H1 (cell line): ENCODE measurements at regions not wholly inside any gene's neighbourhood (a gene's known extent, or its start where the extent isn't known, plus 50 kb on each side); places are given as distances from the start of the nearest gene placed in this dataset.

Experiments
- CTCF ChIA-PET: fragments of 300-600 bp; sonication (Branson Sonifier 250); formaldehyde crosslinking; loops from one replicate; lab custom pipeline; 2021; ENCODE audit not compliant: partially characterized antibody; lab: Charles Lee
- POLR2A ChIA-PET: fragments of 300-600 bp; sonication (Branson Sonifier 250); formaldehyde crosslinking; loops from one replicate; lab custom pipeline; 2021; ENCODE audit warnings: inconsistent platforms; ENCODE audit not compliant: partially characterized antibody; lab: Charles Lee
- DNase-seq, 2 experiments: peaks; one replicate each; pipeline versions ENCODE4 v3.0.0 to v3.0.0-alpha.2; 2010 to 2022; ENCODE audit warnings: low spot score in 2 of 2, low read depth in 1 of 2, mixed read lengths in 1 of 2
- FAIRE-seq: peaks from 2 replicates; lab custom pipeline; 2011; peaks lifted over from hg19 to GRCh38; lab: Jason Lieb, UNC
- H2AFZ ChIP-seq: 2 replicates; pipeline ENCODE4 v1.8.1; 2012; ENCODE audit warnings: low read length, inconsistent platforms
- H2AK5ac ChIP-seq: 2 replicates; pipeline ENCODE4 v1.6.1; 2013; ENCODE audit warnings: low read depth, low read length
- H2BK120ac ChIP-seq: replicated peaks from 2 replicates; pipeline ENCODE3; 2013; ENCODE audit warnings: low read depth, low read length, inconsistent platforms
- H2BK12ac ChIP-seq: 2 replicates; pipeline ENCODE4 v1.6.1; 2013; ENCODE audit warnings: low read depth, low read length
- H2BK15ac ChIP-seq: 2 replicates; pipeline ENCODE4 v1.6.1; 2013; ENCODE audit warnings: low read length
- H2BK20ac ChIP-seq: 2 replicates; pipeline ENCODE4 v1.6.1; 2013; ENCODE audit warnings: low read length
- H2BK5ac ChIP-seq: 2 replicates; pipeline ENCODE4 v1.6.1; 2013; ENCODE audit warnings: low read depth, low read length
- H3K14ac ChIP-seq: 2 replicates; pipeline ENCODE4 v1.6.1; 2013; ENCODE audit warnings: inconsistent platforms; ENCODE audit not compliant: insufficient read length
- H3K18ac ChIP-seq: 2 replicates; pipeline ENCODE4 v1.6.1; 2013; ENCODE audit warnings: low read length; ENCODE audit errors: extremely low read depth
- H3K23ac ChIP-seq: 2 replicates; pipeline ENCODE4 v1.6.1; 2013; ENCODE audit warnings: inconsistent platforms; ENCODE audit not compliant: insufficient read length
- H3K23me2 ChIP-seq: 2 replicates; pipeline ENCODE4 v1.6.1; 2013; ENCODE audit warnings: low read depth, low read length
- H3K27ac ChIP-seq: 2 replicates; pipeline ENCODE4 v1.6.1; 2011; ENCODE audit warnings: low read depth, low read length, inconsistent platforms
- H3K27me3 ChIP-seq, 4 experiments: replicated peaks in 1 of 4; 1 replicate in 1 of 4; 2 replicates in 3 of 4; pipeline versions ENCODE4 v1.6.1 to v1.8.1; 2011 to 2013; ENCODE audit warnings: low read length in 3 of 4, mild to moderate bottlenecking in 3 of 4, inconsistent platforms in 2 of 4, mixed read lengths in 2 of 4, moderate library complexity in 1 of 4; ENCODE audit not compliant: control insufficient read depth in 3 of 4, insufficient read depth in 3 of 4; ENCODE audit errors: extremely low read depth in 1 of 4
- H3K36me3 ChIP-seq, 4 experiments: 2 replicates each; pipeline versions ENCODE4 v1.6.1 to v1.8.1; 2011 to 2013; ENCODE audit warnings: mild to moderate bottlenecking in 4 of 4, low read length in 3 of 4, moderate library complexity in 2 of 4, control low read depth in 1 of 4, inconsistent platforms in 1 of 4; ENCODE audit not compliant: insufficient read depth in 4 of 4, control insufficient read depth in 2 of 4
- H3K4ac ChIP-seq: replicated peaks from 2 replicates; pipeline ENCODE3; 2013; ENCODE audit warnings: low read length, low read depth, mixed read lengths, inconsistent platforms; ENCODE audit not compliant: insufficient read length
- H3K4me1 ChIP-seq, 4 experiments: replicated peaks in 1 of 4; 1 replicate in 1 of 4; 2 replicates in 3 of 4; pipeline versions ENCODE4 v1.6.1 to v1.8.1; 2011 to 2013; ENCODE audit warnings: low read length in 3 of 4, inconsistent platforms in 2 of 4, mixed read lengths in 1 of 4; ENCODE audit not compliant: insufficient read depth in 4 of 4, control insufficient read depth in 3 of 4
- H3K4me2 ChIP-seq, 2 experiments: 2 replicates each; pipeline versions ENCODE4 v1.6.1 to v1.8.1; 2011 to 2013; ENCODE audit warnings: low read depth in 2 of 2, low read length in 2 of 2, control low read depth in 1 of 2, inconsistent platforms in 1 of 2, mild to moderate bottlenecking in 1 of 2; ENCODE audit not compliant: insufficient read depth in 1 of 2
- H3K4me3 ChIP-seq, 4 experiments: fragments of 200-600, 300-600 bp in 1 of 4; sonication (generic), shearing (Covaris generic), sonication (Bioruptor Twin) in 1 of 4; 2 replicates each; pipeline versions ENCODE4 v1.5.1 to v1.8.1; 2011 to 2016; ENCODE audit warnings: low read length in 4 of 4, low read depth in 3 of 4, control low read depth in 2 of 4, inconsistent platforms in 2 of 4, mild to moderate bottlenecking in 2 of 4, mixed read lengths in 1 of 4, moderate library complexity in 1 of 4; ENCODE audit not compliant: insufficient read depth in 2 of 4; ENCODE audit errors: extremely low read depth in 1 of 4
- H3K56ac ChIP-seq: replicated peaks from 2 replicates; pipeline ENCODE3; 2013; ENCODE audit warnings: low read depth, mild to moderate bottlenecking, mixed read lengths, low read length, inconsistent platforms; ENCODE audit not compliant: insufficient read length
- H3K79me1 ChIP-seq: 2 replicates; pipeline ENCODE4 v1.6.1; 2013; ENCODE audit warnings: low read depth, low read length, control low read depth
- H3K79me2 ChIP-seq, 2 experiments: 2 replicates each; pipeline versions ENCODE4 v1.6.1 to v1.8.1; 2012 to 2013; ENCODE audit warnings: low read length in 2 of 2, mild to moderate bottlenecking in 2 of 2, inconsistent platforms in 1 of 2; ENCODE audit not compliant: insufficient read depth in 2 of 2, control insufficient read depth in 1 of 2
- H3K9ac ChIP-seq, 4 experiments: replicated peaks in 1 of 4; 1 replicate in 1 of 4; 2 replicates in 3 of 4; pipeline versions ENCODE4 v1.6.1 to v1.8.1; 2011 to 2013; ENCODE audit warnings: low read depth in 3 of 4, low read length in 3 of 4, control low read depth in 2 of 4, mild to moderate bottlenecking in 2 of 4, moderate library complexity in 2 of 4, inconsistent platforms in 1 of 4; ENCODE audit errors: extremely low read depth in 1 of 4
- H3K9me3 ChIP-seq, 2 experiments: 2 replicates each; pipeline versions ENCODE4 v1.6.1 to v1.8.1; 2012 to 2013; ENCODE audit warnings: mild to moderate bottlenecking in 2 of 2, moderate library complexity in 2 of 2, control low read depth in 1 of 2, inconsistent platforms in 1 of 2, low read depth in 1 of 2, low read length in 1 of 2, mixed read lengths in 1 of 2; ENCODE audit not compliant: insufficient read depth in 2 of 2
- H4K20me1 ChIP-seq, 2 experiments: replicated peaks in 1 of 2; 2 replicates each; pipeline versions ENCODE3 to v1.8.1; 2011 to 2013; ENCODE audit warnings: inconsistent platforms in 2 of 2, low read length in 2 of 2, mild to moderate bottlenecking in 1 of 2; ENCODE audit not compliant: insufficient read depth in 2 of 2, control insufficient read depth in 1 of 2
- H4K5ac ChIP-seq: 2 replicates; pipeline ENCODE4 v1.6.1; 2013; ENCODE audit warnings: low read length, low read depth, mixed read lengths, inconsistent platforms; ENCODE audit not compliant: insufficient read length
- H4K8ac ChIP-seq: 2 replicates; pipeline ENCODE4 v1.8.0; 2013; ENCODE audit warnings: mild to moderate bottlenecking, moderate library complexity, low read length, inconsistent platforms; ENCODE audit not compliant: insufficient read depth; ENCODE audit errors: extremely low read depth
- H4K91ac ChIP-seq: replicated peaks from 2 replicates; pipeline ENCODE3; 2013; ENCODE audit warnings: low read length, mixed read lengths, inconsistent platforms; ENCODE audit not compliant: insufficient read length
- WGBS, 2 experiments: shearing (Covaris generic) in 1 of 2; methylation state at CpG; one replicate each; pipeline versions ENCODE4 v1.1.6 to v1.1.7; 2013 to 2015; ENCODE audit warnings: low lambda C conversion rate in 2 of 2, mixed read lengths in 2 of 2, inconsistent platforms in 1 of 2, low coverage in 1 of 2, missing lambda C conversion rate in 1 of 2; ENCODE audit not compliant: insufficient replicate concordance in 2 of 2, insufficient coverage in 1 of 2, insufficient read length in 1 of 2; ENCODE audit errors: extremely low coverage in 1 of 2, missing lambda C conversion rate in 1 of 2; 5-methylcytosine and 5-hydroxymethylcytosine counted together
- TF ChIP-seq, protein P1 (sequence below): fragments of 300-600 bp; sonication (generic); IDR thresholded peaks from 2 replicates; pipeline ENCODE4 v1.7.1; 2012; ENCODE audit warnings: low read length, moderate library complexity, mild to moderate bottlenecking, inconsistent platforms; ENCODE audit not compliant: insufficient replicate concordance

DNA sequence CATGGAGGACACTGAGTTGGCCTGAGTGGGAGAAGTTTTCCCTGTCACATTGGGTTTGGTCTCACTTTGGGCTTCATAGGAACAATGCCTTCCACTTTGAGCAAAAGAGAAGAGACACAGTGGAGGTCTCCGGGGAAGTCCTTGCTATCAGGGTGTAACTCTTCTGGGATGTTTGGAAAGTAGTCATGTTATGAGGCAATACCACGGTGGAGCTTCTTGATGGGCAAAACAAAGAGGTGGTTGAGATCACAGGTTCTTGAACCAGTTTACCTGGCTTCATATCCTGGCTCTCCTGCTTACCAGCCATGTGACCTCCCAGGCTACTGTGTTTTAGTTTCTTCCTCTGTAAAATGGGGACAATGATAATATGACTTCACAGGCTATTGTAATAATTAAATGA lies 478.6 kb downstream of the SLC4A3 start:
- Histone ChIP-seq H2BK12ac (no peak overlapping the region), H3K27ac (no peak overlapping the region), H3K14ac (no peak overlapping the region), H3K9ac (no peak overlapping the region), H3K23ac (no peak overlapping the region), H3K23me2 (no peaks in the 10 kb centered on the region), H2BK120ac (no peak overlapping the region), H3K18ac (no peak overlapping the region), H3K36me3 (no peaks in the 10 kb centered on the region), H4K5ac (no peak overlapping the region), H4K20me1 (no peaks in the 10 kb centered on the region), H3K4ac (no peak overlapping the region), H3K56ac (no peak overlapping the region), H3K79me2 (no peaks in the 10 kb centered on the region), H2AFZ (no peak overlapping the region), H3K27me3 (no peaks in the 10 kb centered on the region), H2BK5ac (no peak overlapping the region), H2AK5ac (no peak overlapping the region), H2BK15ac (no peak overlapping the region), H3K4me1 (no peaks in the 10 kb centered on the region), H3K4me2 (no peak overlapping the region), H3K9me3 (no peaks in the 10 kb centered on the region), H3K79me1 (no peaks in the 10 kb centered on the region), H4K91ac (no peak overlapping the region), H3K4me3 (no peak overlapping the region), H4K8ac (no peak overlapping the region), H2BK20ac (no peak overlapping the region)
- DNase-seq (no peak), FAIRE-seq (no peak)
- 81% methylated on average over 2 of the region's 2 CpGs; no CpG with 5 or more reads in 1 of the 2 experiments for WGBS, 2 experiments
- ChIA-PET POLR2A (no interaction called here), CTCF (interaction anchor here (0.7 to 1.4 kb wide), 3 partner anchors 12 to 367 kb away, joined by 3 to 4 read pairs (median 3); no protein-coding TSS in a partner anchor)
- TF ChIP-seq, protein P1, sequence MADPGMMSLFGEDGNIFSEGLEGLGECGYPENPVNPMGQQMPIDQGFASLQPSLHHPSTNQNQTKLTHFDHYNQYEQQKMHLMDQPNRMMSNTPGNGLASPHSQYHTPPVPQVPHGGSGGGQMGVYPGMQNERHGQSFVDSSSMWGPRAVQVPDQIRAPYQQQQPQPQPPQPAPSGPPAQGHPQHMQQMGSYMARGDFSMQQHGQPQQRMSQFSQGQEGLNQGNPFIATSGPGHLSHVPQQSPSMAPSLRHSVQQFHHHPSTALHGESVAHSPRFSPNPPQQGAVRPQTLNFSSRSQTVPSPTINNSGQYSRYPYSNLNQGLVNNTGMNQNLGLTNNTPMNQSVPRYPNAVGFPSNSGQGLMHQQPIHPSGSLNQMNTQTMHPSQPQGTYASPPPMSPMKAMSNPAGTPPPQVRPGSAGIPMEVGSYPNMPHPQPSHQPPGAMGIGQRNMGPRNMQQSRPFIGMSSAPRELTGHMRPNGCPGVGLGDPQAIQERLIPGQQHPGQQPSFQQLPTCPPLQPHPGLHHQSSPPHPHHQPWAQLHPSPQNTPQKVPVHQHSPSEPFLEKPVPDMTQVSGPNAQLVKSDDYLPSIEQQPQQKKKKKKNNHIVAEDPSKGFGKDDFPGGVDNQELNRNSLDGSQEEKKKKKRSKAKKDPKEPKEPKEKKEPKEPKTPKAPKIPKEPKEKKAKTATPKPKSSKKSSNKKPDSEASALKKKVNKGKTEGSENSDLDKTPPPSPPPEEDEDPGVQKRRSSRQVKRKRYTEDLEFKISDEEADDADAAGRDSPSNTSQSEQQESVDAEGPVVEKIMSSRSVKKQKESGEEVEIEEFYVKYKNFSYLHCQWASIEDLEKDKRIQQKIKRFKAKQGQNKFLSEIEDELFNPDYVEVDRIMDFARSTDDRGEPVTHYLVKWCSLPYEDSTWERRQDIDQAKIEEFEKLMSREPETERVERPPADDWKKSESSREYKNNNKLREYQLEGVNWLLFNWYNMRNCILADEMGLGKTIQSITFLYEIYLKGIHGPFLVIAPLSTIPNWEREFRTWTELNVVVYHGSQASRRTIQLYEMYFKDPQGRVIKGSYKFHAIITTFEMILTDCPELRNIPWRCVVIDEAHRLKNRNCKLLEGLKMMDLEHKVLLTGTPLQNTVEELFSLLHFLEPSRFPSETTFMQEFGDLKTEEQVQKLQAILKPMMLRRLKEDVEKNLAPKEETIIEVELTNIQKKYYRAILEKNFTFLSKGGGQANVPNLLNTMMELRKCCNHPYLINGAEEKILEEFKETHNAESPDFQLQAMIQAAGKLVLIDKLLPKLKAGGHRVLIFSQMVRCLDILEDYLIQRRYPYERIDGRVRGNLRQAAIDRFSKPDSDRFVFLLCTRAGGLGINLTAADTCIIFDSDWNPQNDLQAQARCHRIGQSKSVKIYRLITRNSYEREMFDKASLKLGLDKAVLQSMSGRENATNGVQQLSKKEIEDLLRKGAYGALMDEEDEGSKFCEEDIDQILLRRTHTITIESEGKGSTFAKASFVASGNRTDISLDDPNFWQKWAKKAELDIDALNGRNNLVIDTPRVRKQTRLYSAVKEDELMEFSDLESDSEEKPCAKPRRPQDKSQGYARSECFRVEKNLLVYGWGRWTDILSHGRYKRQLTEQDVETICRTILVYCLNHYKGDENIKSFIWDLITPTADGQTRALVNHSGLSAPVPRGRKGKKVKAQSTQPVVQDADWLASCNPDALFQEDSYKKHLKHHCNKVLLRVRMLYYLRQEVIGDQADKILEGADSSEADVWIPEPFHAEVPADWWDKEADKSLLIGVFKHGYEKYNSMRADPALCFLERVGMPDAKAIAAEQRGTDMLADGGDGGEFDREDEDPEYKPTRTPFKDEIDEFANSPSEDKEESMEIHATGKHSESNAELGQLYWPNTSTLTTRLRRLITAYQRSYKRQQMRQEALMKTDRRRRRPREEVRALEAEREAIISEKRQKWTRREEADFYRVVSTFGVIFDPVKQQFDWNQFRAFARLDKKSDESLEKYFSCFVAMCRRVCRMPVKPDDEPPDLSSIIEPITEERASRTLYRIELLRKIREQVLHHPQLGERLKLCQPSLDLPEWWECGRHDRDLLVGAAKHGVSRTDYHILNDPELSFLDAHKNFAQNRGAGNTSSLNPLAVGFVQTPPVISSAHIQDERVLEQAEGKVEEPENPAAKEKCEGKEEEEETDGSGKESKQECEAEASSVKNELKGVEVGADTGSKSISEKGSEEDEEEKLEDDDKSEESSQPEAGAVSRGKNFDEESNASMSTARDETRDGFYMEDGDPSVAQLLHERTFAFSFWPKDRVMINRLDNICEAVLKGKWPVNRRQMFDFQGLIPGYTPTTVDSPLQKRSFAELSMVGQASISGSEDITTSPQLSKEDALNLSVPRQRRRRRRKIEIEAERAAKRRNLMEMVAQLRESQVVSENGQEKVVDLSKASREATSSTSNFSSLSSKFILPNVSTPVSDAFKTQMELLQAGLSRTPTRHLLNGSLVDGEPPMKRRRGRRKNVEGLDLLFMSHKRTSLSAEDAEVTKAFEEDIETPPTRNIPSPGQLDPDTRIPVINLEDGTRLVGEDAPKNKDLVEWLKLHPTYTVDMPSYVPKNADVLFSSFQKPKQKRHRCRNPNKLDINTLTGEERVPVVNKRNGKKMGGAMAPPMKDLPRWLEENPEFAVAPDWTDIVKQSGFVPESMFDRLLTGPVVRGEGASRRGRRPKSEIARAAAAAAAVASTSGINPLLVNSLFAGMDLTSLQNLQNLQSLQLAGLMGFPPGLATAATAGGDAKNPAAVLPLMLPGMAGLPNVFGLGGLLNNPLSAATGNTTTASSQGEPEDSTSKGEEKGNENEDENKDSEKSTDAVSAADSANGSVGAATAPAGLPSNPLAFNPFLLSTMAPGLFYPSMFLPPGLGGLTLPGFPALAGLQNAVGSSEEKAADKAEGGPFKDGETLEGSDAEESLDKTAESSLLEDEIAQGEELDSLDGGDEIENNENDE: no peak
